GM13977 (cell line): ENCODE measurements at regions not wholly inside any gene's neighbourhood (a gene's known extent, or its start where the extent isn't known, plus 50 kb on each side); places are given as distances from the start of the nearest gene placed in this dataset.

Source experiments
- DNase-seq: peaks from one replicate; pipeline ENCODE4 v3.0.0; 2012; ENCODE audit warnings: low spot score
- CTCF ChIP-seq: IDR thresholded peaks from 2 replicates; pipeline ENCODE4 v1.5.1; 2012; ENCODE audit warnings: mild to moderate bottlenecking, control low read depth; ENCODE audit not compliant: insufficient read depth; ENCODE audit errors: extremely low read depth, missing control alignments
- in situ Hi-C: fragments of 300-500 bp; cut with MboI; formaldehyde crosslinking; loops from one replicate; pipeline ENCODE4 v1.12.0; 2022; ENCODE audit warnings: low sequenced_read_pairs, low pct_unique_long_range_greater_than_20kb, mixed read lengths, inconsistent platforms; ENCODE audit not compliant: unreplicated experiment

GRCh38 chr18:44552706-44553105 lies 128.0 kb upstream of the SETBP1 start:
- DNase-seq, result no peak
- in situ Hi-C loops, result no loop called here
- no peak for TF ChIP-seq CTCF

GRCh38 chr18:44556296-44556695 lies 124.4 kb upstream of the SETBP1 start:
- in situ Hi-C loops, result no loop called here
- TF ChIP-seq CTCF, result no peak
- no peak for DNase-seq

- in situ Hi-C loops, result no loop called here
- DNase-seq, result no peak
- TF ChIP-seq CTCF, result no peak
Measured at GRCh38 chr18:44557616-44558151, 123.0 kb upstream of the SETBP1 start.

GRCh38 chr18:44558767-44559166 lies 121.9 kb upstream of the SETBP1 start:
- no peak for DNase-seq
- in situ Hi-C loops, result no loop called here
- TF ChIP-seq CTCF, result no peak

GRCh38 chr18:44562986-44563385 lies 117.7 kb upstream of the SETBP1 start:
- in situ Hi-C loops, result no loop called here
- DNase-seq, result no peak
- no peak for TF ChIP-seq CTCF

GRCh38 chr18:44564922-44565321 lies 115.8 kb upstream of the SETBP1 start:
- in situ Hi-C loops, result no loop called here
- DNase-seq, result no peak
- no peak for TF ChIP-seq CTCF

GRCh38 chr18:44568342-44568741 lies 112.3 kb upstream of the SETBP1 start:
- DNase-seq, result no peak

More at GRCh38 chr18:44568342-44568741, 112.3 kb upstream of the SETBP1 start:
- TF ChIP-seq CTCF, result no peak
- in situ Hi-C loops, result no loop called here
